Adrenal gland (tissue), 5 donors: ENCODE measurements at regions not wholly inside any gene's neighbourhood (a gene's known extent, or its start where the extent isn't known, plus 50 kb on each side); places are given as distances from the start of the nearest gene placed in this dataset.

Experiments used
- CTCF ChIP-seq, 6 experiments: fragments of 450-650 bp in 4 of 6; fragments of 200-600 bp in 2 of 6; sonication (generic) in 1 of 6; IDR thresholded peaks; 1 replicate in 5 of 6; 2 replicates in 1 of 6; pipeline versions ENCODE4 v1.5.1 to v1.8.0; 2016 to 2021; ENCODE audit warnings: antibody characterized with exemption in 6 of 6, mild to moderate bottlenecking in 2 of 6, moderate library complexity in 1 of 6
- POLR2A ChIP-seq, 2 donors: fragments of 450-650 bp; IDR thresholded peaks; one replicate each; pipeline ENCODE4 v1.6.1; 2017; ENCODE audit warnings: antibody characterized with exemption in 2 of 2, mild to moderate bottlenecking in 2 of 2, moderate library complexity in 1 of 2
- donor health status: DM: no; HTN: no; CAD: no.

GRCh38 chr10:117936141-117936540, 110.6 kb downstream of the RAB11FIP2 start:
- TF ChIP-seq POLR2A (IDR thresholded peaks at IDR 0.05): no peak
- no peak for TF ChIP-seq CTCF (IDR thresholded peaks at IDR 0.05)
